Hepatocyte (in vitro differentiated cells): ENCODE measurements at regions not wholly inside any gene's neighbourhood (a gene's known extent, or its start where the extent isn't known, plus 50 kb on each side); places are given as distances from the start of the nearest gene placed in this dataset.

ENCODE experiments used
- EZH2 ChIP-seq: fragments of 200-600 bp; sonication (generic); IDR thresholded peaks from 2 replicates; pipeline ENCODE4 v1.6.1; 2016; ENCODE audit warnings: antibody characterized with exemption, mild to moderate bottlenecking, borderline replicate concordance
- EZH2phosphoT487 ChIP-seq: fragments of 200-600 bp; sonication (generic); IDR thresholded peaks from one replicate; pipeline ENCODE4 v1.6.1; 2018; ENCODE audit warnings: antibody characterized with exemption, mild to moderate bottlenecking, low read depth, moderate library complexity; ENCODE audit not compliant: unreplicated experiment, severe bottlenecking
- TF ChIP-seq, protein P1 (sequence below): fragments of 200-600 bp; sonication (generic); IDR thresholded peaks from 2 replicates; pipeline ENCODE4 v1.5.1; 2016; ENCODE audit warnings: antibody characterized with exemption, mild to moderate bottlenecking; ENCODE audit not compliant: poor library complexity

DNA sequence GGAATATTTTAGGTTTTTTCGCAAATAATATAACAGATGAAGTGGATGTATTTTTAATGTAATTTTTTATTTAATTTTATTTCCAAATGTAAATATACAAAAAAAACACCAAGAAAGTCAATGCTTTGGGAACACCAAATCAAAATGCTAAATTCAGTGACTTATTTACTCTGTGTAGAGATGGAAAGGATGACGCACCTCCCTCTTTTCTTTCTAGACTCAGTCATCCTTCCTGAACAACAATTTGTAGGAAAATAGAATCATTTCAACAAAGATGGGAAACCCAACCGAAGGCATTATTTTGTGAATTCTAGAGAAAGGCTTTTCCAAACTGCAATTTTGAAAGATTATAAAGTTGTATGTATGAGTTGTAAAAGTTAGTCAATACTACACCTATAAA lies 57.7 kb downstream of the CCER1 start:
- TF ChIP-seq, protein P1, sequence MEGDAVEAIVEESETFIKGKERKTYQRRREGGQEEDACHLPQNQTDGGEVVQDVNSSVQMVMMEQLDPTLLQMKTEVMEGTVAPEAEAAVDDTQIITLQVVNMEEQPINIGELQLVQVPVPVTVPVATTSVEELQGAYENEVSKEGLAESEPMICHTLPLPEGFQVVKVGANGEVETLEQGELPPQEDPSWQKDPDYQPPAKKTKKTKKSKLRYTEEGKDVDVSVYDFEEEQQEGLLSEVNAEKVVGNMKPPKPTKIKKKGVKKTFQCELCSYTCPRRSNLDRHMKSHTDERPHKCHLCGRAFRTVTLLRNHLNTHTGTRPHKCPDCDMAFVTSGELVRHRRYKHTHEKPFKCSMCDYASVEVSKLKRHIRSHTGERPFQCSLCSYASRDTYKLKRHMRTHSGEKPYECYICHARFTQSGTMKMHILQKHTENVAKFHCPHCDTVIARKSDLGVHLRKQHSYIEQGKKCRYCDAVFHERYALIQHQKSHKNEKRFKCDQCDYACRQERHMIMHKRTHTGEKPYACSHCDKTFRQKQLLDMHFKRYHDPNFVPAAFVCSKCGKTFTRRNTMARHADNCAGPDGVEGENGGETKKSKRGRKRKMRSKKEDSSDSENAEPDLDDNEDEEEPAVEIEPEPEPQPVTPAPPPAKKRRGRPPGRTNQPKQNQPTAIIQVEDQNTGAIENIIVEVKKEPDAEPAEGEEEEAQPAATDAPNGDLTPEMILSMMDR: no peak
- TF ChIP-seq EZH2: no peak
- TF ChIP-seq EZH2phosphoT487: no peak
